ENCODE measurements at regions not wholly inside any gene's neighbourhood (a gene's known extent, or its start where the extent isn't known, plus 50 kb on each side); places are given as distances from the start of the nearest gene placed in this dataset.

GRCh38 chr9:88197016-88197415 is 58.7 kb upstream of the SPATA31C2 start:
- TF ChIP-seq, protein P1, sequence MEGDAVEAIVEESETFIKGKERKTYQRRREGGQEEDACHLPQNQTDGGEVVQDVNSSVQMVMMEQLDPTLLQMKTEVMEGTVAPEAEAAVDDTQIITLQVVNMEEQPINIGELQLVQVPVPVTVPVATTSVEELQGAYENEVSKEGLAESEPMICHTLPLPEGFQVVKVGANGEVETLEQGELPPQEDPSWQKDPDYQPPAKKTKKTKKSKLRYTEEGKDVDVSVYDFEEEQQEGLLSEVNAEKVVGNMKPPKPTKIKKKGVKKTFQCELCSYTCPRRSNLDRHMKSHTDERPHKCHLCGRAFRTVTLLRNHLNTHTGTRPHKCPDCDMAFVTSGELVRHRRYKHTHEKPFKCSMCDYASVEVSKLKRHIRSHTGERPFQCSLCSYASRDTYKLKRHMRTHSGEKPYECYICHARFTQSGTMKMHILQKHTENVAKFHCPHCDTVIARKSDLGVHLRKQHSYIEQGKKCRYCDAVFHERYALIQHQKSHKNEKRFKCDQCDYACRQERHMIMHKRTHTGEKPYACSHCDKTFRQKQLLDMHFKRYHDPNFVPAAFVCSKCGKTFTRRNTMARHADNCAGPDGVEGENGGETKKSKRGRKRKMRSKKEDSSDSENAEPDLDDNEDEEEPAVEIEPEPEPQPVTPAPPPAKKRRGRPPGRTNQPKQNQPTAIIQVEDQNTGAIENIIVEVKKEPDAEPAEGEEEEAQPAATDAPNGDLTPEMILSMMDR (IDR thresholded peaks at IDR 0.05; ENCODE audit: low read depth, low read length, missing input control) = no peak
- TF ChIP-seq ZBTB33 (IDR thresholded peaks at IDR 0.05) (no peak), SP1 (IDR thresholded peaks at IDR 0.05) (no peak), HNF4A (conservative IDR thresholded peaks at IDR 0.05) (no peak), GABPA (IDR thresholded peaks at IDR 0.05 in 1 of 2, conservative IDR thresholded peaks at IDR 0.05 in 1 of 2) (no peak), TAF1 (conservative IDR thresholded peaks at IDR 0.05) (no peak), NR2F2 (IDR thresholded peaks at IDR 0.05) (no peak)
